Kidney (tissue), 13 donors: ENCODE measurements at regions not wholly inside any gene's neighbourhood (a gene's known extent, or its start where the extent isn't known, plus 50 kb on each side); places are given as distances from the start of the nearest gene placed in this dataset.

Experiments
- DNase-seq, 5 donors: peaks; one replicate each; pipeline ENCODE4 v3.0.0-alpha.2; 2013 to 2020
- FAIRE-seq: peaks from 2 replicates; lab custom pipeline; 2012; peaks lifted over from hg19 to GRCh38; lab: Jason Lieb, UNC
- H3K27ac ChIP-seq, 2 donors: one replicate each; pipeline ENCODE4 v1.7.0; 2013; ENCODE audit warnings: low read depth in 2 of 2, low read length in 2 of 2, inconsistent platforms in 1 of 2
- H3K27me3 ChIP-seq: one replicate; pipeline ENCODE4 v1.7.1; 2013; ENCODE audit warnings: low read length, inconsistent platforms; ENCODE audit not compliant: control insufficient read depth, insufficient read depth
- H3K36me3 ChIP-seq, 3 donors: one replicate each; pipeline versions ENCODE4 v1.7.0 to v1.7.1; 2013; ENCODE audit warnings: low read length in 3 of 3, control low read depth in 1 of 3, inconsistent platforms in 1 of 3; ENCODE audit not compliant: insufficient read depth in 3 of 3, control insufficient read depth in 2 of 3
- H3K4me1 ChIP-seq, 3 donors: one replicate each; pipeline versions ENCODE4 v1.7.0 to v1.7.1; 2013; ENCODE audit warnings: low read length in 3 of 3, inconsistent platforms in 1 of 3, low read depth in 1 of 3; ENCODE audit not compliant: control insufficient read depth in 2 of 3, insufficient read depth in 2 of 3
- H3K4me3 ChIP-seq, 3 donors: one replicate each; pipeline versions ENCODE4 v1.7.0 to v1.8.1; 2013; ENCODE audit warnings: low read length in 3 of 3, control low read depth in 1 of 3, inconsistent platforms in 1 of 3
- H3K9ac ChIP-seq, 3 donors: one replicate each; pipeline versions ENCODE4 v1.7.0 to v1.7.1; 2013; ENCODE audit warnings: low read length in 3 of 3, control low read depth in 1 of 3, inconsistent platforms in 1 of 3
- H3K9me3 ChIP-seq, 3 donors: one replicate each; pipeline versions ENCODE4 v1.7.0 to v1.7.1; 2013; ENCODE audit warnings: low read length in 3 of 3, control low read depth in 1 of 3, inconsistent platforms in 1 of 3; ENCODE audit not compliant: control insufficient read depth in 2 of 3, insufficient read depth in 1 of 3
- CTCF ChIP-seq: IDR thresholded peaks from 3 replicates; pipeline ENCODE4 v1.5.1; 2012; ENCODE audit warnings: mild to moderate bottlenecking, moderate library complexity, borderline replicate concordance; ENCODE audit not compliant: insufficient read depth; ENCODE audit errors: extremely low read depth
- intact Hi-C: fragments of 100-400 bp; cut with DNase I; formaldehyde crosslinking; loops from one replicate; pipeline ENCODE4 v1.11.1; 2022
- donor health status: control.
- donor health status: control.
- donor health status: control.
- donor health status: control.
- donor health status: control.
- donor health status: DM: yes; HTN: yes; CAD: no.
- donor health status: Normal renal cell carcinoma (clear cell type).

- no peak for TF ChIP-seq CTCF
- DNase-seq (no peak), FAIRE-seq (no peak)
- Histone ChIP-seq H3K9ac (no peak overlapping the region), H3K27me3 (no peaks in the 10 kb centered on the region), H3K36me3 (no peaks in the 10 kb centered on the region), H3K4me1 (no peaks in the 10 kb centered on the region), H3K4me3 (no peak overlapping the region), H3K27ac (no peak overlapping the region), H3K9me3 (peaks cover 0 to 6% (median 0%) of the 10 kb centered on the region in 3 donors)
- intact Hi-C loops = no loop called here
Observed at GRCh38 chr20:22678678-22679077, 94.3 kb upstream of the FOXA2 start.

GRCh38 chr20:22679197-22679596 lies 94.8 kb upstream of the FOXA2 start:
- no peak for DNase-seq
- H3K27me3 ChIP-seq = no peaks in the 10 kb centered on the region
- FAIRE-seq = no peak
- peaks cover 0 to 6% (median 0%) of the 10 kb centered on the region in 3 donors for H3K9me3 ChIP-seq
- no peak for TF ChIP-seq CTCF
- no peak overlapping the region for H3K27ac ChIP-seq
- H3K36me3 ChIP-seq = no peaks in the 10 kb centered on the region
- no peak overlapping the region for H3K9ac ChIP-seq
- H3K4me3 ChIP-seq = no peak overlapping the region
- intact Hi-C loops = no loop called here
- H3K4me1 ChIP-seq = no peaks in the 10 kb centered on the region

- no peak overlapping the region for H3K4me3 ChIP-seq
- no peaks in the 10 kb centered on the region for H3K27me3 ChIP-seq
- DNase-seq (no peak), FAIRE-seq (no peak)
- TF ChIP-seq CTCF = no peak
- H3K4me1 ChIP-seq = no peaks in the 10 kb centered on the region
- no peak overlapping the region for H3K9ac ChIP-seq
- H3K9me3 ChIP-seq = peaks cover 0 to 6% (median 0%) of the 10 kb centered on the region in 3 donors
- intact Hi-C loops = loop anchor here (5.0 kb wide), 1 partner anchor 343 kb away; no protein-coding TSS in a partner anchor
- no peak overlapping the region for H3K27ac ChIP-seq
- no peaks in the 10 kb centered on the region for H3K36me3 ChIP-seq
Observed at GRCh38 chr20:22680031-22680740, 95.8 kb upstream of the FOXA2 start.
